ENCODE measurements at regions not wholly inside any gene's neighbourhood (a gene's known extent, or its start where the extent isn't known, plus 50 kb on each side); places are given as distances from the start of the nearest gene placed in this dataset.

GRCh38 chr2:30336978-30337841 lies 105.9 kb downstream of the LBH start:
- ATAC-seq (peak; percentile 49), DNase-seq (peak; percentile 23 to 29)
- intact Hi-C loops (cut with DNase I, micrococcal nuclease): no loop called here

DNA sequence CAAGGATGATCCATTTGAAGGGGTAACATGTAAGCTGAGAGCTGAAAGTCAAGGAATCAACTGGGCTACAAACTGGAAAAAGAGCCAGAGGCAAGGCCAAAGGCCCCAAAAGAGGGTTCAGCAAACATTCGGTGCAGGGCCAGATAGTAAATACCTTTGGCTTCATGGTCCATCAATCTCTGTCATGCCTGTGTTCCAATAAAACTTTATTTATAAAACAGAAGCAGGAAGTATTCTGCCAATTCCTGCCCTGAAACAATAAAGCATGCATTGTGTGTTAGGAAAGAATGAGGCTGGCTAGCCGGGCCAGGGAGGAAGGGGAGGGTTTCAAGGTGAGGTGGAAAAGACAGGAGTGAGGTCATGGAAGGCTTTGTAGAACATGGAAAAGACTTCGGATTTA lies 107.1 kb downstream of the LBH start:
- ATAC-seq (no peak), DNase-seq (no peak)
- intact Hi-C loops (cut with DNase I, micrococcal nuclease): no loop called here

DNA sequence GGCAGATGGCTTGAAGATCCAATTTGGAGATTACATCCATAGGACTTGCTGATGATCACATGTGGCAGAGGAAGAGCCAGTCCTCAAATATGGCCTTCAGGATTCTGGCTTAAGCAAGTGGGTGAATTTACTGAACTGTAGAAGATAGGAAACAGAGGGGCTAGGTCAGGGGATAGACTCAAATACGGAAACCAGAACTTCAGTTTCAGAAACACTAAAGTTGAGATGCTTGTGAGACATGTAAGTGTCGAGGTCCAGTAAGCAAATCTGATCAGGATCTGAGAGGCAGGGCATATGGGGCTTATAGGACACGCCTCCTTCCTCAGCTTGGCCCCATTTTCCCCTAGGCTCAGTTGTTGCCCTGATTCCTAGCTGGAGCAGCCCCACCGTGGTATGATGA lies 107.7 kb downstream of the LBH start:
- ATAC-seq: no peak
- intact Hi-C loops (cut with DNase I, micrococcal nuclease): no loop called here

GRCh38 chr2:30341500-30342267 lies 105.4 kb upstream of the LCLAT1 start:
- no peak for DNase-seq
- intact Hi-C loops (cut with DNase I, micrococcal nuclease): no loop called here
- no peak for ATAC-seq

More for the DNA sequence above, 107.7 kb downstream of the LBH start:
- no peak for DNase-seq

DNA sequence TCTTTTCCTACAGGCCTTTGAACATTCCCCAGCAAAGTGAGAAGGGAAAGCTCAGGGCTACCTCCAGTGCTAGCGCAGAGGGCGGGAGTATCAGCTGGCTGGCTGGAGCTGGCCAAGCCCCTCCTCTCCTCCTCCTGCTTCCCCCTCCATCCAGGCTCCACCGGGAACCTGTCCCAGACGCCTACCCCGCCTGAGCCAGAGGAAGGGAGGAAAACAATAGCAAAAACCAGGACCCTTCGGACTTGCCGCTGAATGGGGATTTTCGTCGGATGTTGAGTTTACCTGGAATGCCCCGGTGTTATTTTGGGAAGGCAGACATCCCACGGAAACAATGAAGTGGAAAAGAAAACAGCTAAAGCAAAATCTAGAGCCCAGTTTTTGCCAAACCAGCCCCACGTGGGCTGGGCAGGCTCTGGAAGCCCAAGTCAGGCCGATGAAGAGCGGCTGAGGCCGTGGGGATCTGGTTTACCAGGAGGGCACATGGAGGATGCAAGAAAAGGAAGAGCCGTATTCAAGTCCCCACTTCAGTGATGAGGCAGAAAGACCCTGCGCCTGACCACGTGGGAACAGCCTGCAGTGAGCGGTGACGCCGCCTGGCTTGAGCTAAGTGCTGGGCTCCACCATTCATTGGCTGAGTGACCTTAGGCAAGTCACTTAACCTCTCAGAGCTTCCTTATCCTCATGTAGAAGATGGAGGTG lies 100.4 kb upstream of the LCLAT1 start:
- DNase-seq: peak; percentile 25 to 44
- intact Hi-C loops (cut with DNase I, micrococcal nuclease): no loop called here
- ATAC-seq: no peak

DNA sequence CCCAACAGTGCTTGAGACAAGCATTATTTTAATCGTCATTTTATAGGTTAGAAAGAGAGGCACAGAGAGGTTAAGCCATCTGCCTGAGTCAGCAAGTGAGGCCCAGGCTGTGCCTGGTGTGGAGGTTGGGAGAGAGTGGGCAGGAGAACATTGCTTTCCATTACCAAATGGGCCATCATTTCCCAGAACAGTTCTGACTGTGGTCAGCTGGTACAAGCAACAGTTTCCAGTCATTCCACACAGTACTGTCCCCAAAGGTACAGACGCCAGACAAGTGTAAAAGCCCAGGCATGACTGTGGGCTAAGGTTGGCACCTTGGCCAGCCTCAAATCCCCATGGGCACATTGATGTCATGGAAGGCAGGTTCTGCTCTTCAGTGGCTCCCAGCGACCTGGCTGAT lies 98.2 kb upstream of the LCLAT1 start:
- no peak for DNase-seq
- no peak for ATAC-seq
- intact Hi-C loops (cut with DNase I, micrococcal nuclease): no loop called here

GRCh38 chr2:30349691-30350090 lies 97.4 kb upstream of the LCLAT1 start:
- intact Hi-C loops (cut with DNase I, micrococcal nuclease): no loop called here
- ATAC-seq (no peak), DNase-seq (no peak)

GRCh38 chr2:30351116-30351515 lies 95.9 kb upstream of the LCLAT1 start:
- intact Hi-C loops (cut with DNase I, micrococcal nuclease): no loop called here
- ATAC-seq (no peak), DNase-seq (no peak)

DNA sequence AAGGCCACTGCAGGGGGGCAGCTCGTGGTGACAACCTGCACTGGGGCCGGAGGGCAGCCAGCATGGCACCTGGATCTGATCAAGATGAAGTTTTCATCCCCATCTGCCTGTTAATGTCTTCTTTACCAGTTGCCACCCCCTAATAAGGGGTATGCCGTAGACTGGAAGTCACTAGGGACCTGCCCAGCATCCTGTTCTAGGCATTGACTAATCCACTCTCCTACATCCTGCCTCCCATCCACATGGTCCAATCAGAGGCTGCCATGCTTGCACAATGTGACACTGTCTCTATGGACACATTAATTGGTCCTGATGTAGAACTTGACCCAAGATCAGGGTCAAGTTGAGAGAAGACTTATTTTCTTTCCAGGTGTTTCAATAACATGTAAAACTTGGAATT lies 95.1 kb upstream of the LCLAT1 start:
- ATAC-seq: no peak
- intact Hi-C loops (cut with DNase I, micrococcal nuclease): no loop called here
- DNase-seq: no peak

DNA sequence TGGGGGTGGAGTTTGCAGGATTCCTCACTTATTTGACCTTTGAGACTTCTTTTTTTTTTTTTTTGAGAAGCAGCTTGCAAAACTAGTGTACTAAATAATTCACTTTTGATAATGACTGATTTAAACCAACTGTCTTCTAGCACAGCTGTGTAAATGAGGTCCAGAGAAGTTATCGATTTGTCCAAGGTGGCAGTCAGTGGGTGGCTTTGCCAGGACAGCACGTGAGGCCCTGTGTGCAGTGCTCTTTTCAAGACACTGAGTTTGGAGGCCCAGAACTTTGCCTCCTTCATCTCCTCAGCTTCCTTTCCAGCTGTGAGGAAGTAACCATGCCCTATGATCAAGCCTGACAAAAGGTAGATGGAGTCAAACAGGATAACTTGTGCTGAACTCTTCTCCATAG lies 92.9 kb upstream of the LCLAT1 start:
- no peak for ATAC-seq
- intact Hi-C loops (cut with DNase I, micrococcal nuclease): no loop called here
- no peak for DNase-seq

DNA sequence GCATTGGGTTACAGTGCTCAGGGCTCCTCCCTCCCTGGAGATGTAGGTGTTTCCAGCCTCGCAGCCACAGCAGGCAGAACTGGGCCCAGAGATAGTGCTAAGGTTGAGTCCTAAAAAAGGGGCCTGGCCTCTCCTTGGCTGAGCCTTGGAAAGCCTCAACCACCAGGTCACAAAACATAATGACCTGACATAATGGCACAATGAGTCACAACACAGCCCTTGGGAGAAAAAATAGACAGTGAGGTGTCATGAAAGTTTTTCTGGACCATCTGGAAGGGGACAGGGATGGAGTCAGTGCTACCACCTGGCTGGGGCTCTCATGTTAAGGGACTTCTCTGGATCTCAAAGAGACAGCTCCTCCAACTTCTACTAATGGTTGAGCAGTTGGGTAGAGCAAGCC lies 92.4 kb upstream of the LCLAT1 start:
- intact Hi-C loops (cut with DNase I, micrococcal nuclease): no loop called here
- ATAC-seq: no peak
- no peak for DNase-seq

DNA sequence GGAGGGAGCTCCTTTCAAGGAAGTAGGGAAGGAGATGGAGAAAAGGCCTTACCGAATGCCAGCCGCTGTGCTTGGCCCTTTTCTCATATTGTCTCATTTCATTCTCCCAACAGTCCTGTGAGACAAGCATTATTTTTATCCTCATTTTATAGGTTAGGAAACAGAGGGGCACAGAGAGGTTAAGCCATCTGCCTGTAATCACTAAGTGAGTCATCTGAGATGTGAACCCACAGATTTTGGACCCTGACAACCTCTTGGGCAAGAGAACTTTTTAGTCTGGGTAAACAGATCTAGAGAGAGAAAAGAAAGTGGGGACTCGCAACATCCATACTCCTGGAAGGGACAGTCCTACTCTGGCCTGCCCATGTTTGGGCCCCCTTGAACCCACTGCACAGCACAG lies 91.7 kb upstream of the LCLAT1 start:
- ATAC-seq: no peak
- DNase-seq: no peak

GRCh38 chr2:30356071-30356470 lies 91.0 kb upstream of the LCLAT1 start:
- ATAC-seq (no peak), DNase-seq (no peak)
- intact Hi-C loops (cut with DNase I, micrococcal nuclease): no loop called here

More for the DNA sequence above, 91.7 kb upstream of the LCLAT1 start:
- intact Hi-C loops (cut with DNase I, micrococcal nuclease): no loop called here

DNA sequence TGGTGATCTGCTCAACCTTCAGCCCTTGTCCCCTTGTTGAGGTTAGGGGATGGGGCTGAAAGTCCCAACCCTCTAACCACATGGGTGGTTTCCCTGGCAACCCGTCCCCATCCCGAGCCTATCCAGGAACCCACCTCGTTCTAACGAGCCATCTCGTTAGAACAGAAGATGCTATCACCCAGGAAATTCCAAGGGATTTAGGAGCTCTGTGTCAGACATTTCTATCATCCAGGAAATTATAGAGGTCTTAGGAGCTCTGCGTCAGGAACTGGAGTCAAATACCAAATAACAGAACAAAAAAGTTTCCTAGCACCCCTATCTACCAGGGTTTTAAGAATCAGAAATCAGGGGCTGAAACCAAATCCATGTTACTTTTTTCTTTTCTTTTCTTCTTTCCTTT lies 90.3 kb upstream of the LCLAT1 start:
- DNase-seq (no peak), ATAC-seq (no peak)
- intact Hi-C loops (cut with DNase I, micrococcal nuclease): no loop called here

- intact Hi-C loops (cut with DNase I, micrococcal nuclease): no loop called here
- ATAC-seq: no peak
- DNase-seq: no peak
Observed at GRCh38 chr2:30358351-30358750, 88.7 kb upstream of the LCLAT1 start.

- intact Hi-C loops (cut with DNase I, micrococcal nuclease): no loop called here
- ATAC-seq: no peak
- DNase-seq: no peak
Observed at GRCh38 chr2:30358842-30359241, 88.2 kb upstream of the LCLAT1 start.

- ATAC-seq (no peak), DNase-seq (peak in 1 of 2 donors; percentile 50)
- intact Hi-C loops (cut with DNase I, micrococcal nuclease): no loop called here
Observed at GRCh38 chr2:30359644-30360167, 87.3 kb upstream of the LCLAT1 start.

DNA sequence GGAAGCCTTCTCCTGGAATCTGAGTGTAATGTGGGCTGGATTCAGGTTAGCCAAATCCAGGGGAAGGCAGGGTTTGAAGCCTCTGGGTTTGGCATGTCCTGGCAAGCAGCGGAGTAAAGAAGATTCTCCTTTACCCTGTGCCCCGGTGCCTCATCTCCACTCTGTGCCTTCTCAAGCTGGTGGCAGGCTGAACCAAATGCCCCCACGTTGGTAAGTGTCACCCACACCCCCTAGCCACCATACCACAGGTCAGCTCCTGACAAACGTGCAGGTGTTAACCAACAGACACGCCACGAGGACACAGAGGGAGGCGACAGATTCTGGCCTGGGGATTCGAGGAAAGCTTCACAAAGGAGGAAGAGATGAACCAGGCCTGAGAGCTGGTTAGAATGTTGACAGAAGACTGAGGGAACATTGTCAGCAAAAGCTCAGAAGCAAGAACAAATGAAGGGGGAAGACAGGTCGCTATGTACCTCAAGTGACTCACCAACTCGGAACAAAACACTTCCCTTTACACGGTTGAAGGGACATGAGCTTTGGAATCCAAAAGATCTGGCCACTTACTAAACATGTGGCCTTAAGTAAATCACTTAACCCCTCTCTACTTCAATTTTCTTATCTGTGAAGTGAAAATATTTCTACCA lies 85.2 kb upstream of the LCLAT1 start:
- intact Hi-C loops (cut with DNase I, micrococcal nuclease): no loop called here

GRCh38 chr2:30362468-30363081 lies 84.5 kb upstream of the LCLAT1 start:
- ATAC-seq (no peak), DNase-seq (no peak)
- intact Hi-C loops (cut with DNase I, micrococcal nuclease): no loop called here

More for the DNA sequence above, 85.2 kb upstream of the LCLAT1 start:
- ATAC-seq (no peak), DNase-seq (no peak)
